Thyroid gland (tissue), 4 donors: ENCODE measurements at regions not wholly inside any gene's neighbourhood (a gene's known extent, or its start where the extent isn't known, plus 50 kb on each side); places are given as distances from the start of the nearest gene placed in this dataset.

Experiments used
- DNase-seq, 2 donors: peaks; one replicate each; pipeline ENCODE4 v3.0.0-alpha.2; 2019
- H3K27ac ChIP-seq, 3 donors: fragments of 200-600 bp; sonication (generic); 1 replicate in 2 of 3; 2 replicates in 1 of 3; pipeline ENCODE4 v1.5.1; 2016 to 2019; ENCODE audit warnings: mild to moderate bottlenecking in 1 of 3, moderate library complexity in 1 of 3
- H3K27me3 ChIP-seq: fragments of 200-600 bp; sonication (generic); one replicate; pipeline ENCODE4 v1.5.1; 2019
- H3K36me3 ChIP-seq, 2 donors: fragments of 200-600 bp; sonication (generic); one replicate each; pipeline ENCODE4 v1.5.1; 2016 to 2019
- H3K4me1 ChIP-seq, 2 donors: fragments of 200-600 bp; sonication (generic); one replicate each; pipeline ENCODE4 v1.5.1; 2017 to 2019
- H3K4me3 ChIP-seq, 3 donors: fragments of 200-600 bp; sonication (generic); replicated peaks in 1 of 3; 1 replicate in 2 of 3; 2 replicates in 1 of 3; pipeline ENCODE4 v1.5.1; 2016; ENCODE audit warnings: mild to moderate bottlenecking in 1 of 3
- H3K9me3 ChIP-seq: fragments of 200-600 bp; sonication (generic); one replicate; pipeline ENCODE4 v1.5.1; 2017
- CTCF ChIP-seq, 6 experiments: fragments of 200-600 bp in 3 of 6; fragments of 450-650 bp in 3 of 6; sonication (generic) in 3 of 6; IDR thresholded peaks; one replicate each; pipeline ENCODE4 v1.5.1; 2016 to 2019; ENCODE audit warnings: antibody characterized with exemption in 6 of 6, mild to moderate bottlenecking in 2 of 6, inconsistent platforms in 1 of 6, moderate library complexity in 1 of 6
- POLR2A ChIP-seq, 2 donors: fragments of 450-650 bp; IDR thresholded peaks; one replicate each; pipeline ENCODE4 v1.6.1; 2017; ENCODE audit warnings: antibody characterized with exemption in 2 of 2, mild to moderate bottlenecking in 2 of 2, moderate library complexity in 1 of 2
- WGBS, 2 donors: methylation state at CpG; one replicate each; pipeline ENCODE4 v1.1.5; 2017; 5-methylcytosine and 5-hydroxymethylcytosine counted together
- intact Hi-C: fragments of 100-400 bp; cut with DNase I; formaldehyde crosslinking; loops from one replicate; pipeline ENCODE4 v1.15.1; 2023

- H3K27ac ChIP-seq = no peak overlapping the region
- no peaks in the 10 kb centered on the region for H3K4me1 ChIP-seq
- no peak overlapping the region for H3K4me3 ChIP-seq
- no peak for DNase-seq
- WGBS, 2 donors = 63 to 76% methylated on average over 3 of the region's 3 CpGs
- TF ChIP-seq POLR2A (IDR thresholded peaks at IDR 0.05) (no peak), CTCF (IDR thresholded peaks at IDR 0.05) (no peak)
- no peaks in the 10 kb centered on the region for H3K27me3 ChIP-seq
- intact Hi-C loops = no loop called here
- no peaks in the 10 kb centered on the region for H3K36me3 ChIP-seq
- H3K9me3 ChIP-seq = no peaks in the 10 kb centered on the region
These were observed 1547.1 kb upstream of the PIK3C3 start for GRCh38 chr18:40407909-40408308.

- TF ChIP-seq CTCF (IDR thresholded peaks at IDR 0.05) = no peak
- no peak overlapping the region for H3K4me3 ChIP-seq
- intact Hi-C loops = no loop called here
- H3K27me3 ChIP-seq = no peaks in the 10 kb centered on the region
- no peaks in the 10 kb centered on the region for H3K9me3 ChIP-seq
- H3K4me1 ChIP-seq = no peaks in the 10 kb centered on the region
- H3K27ac ChIP-seq = no peak overlapping the region
- 89 to 91% methylated on average over 1 of the region's 1 CpG for WGBS, 2 donors
- H3K36me3 ChIP-seq = no peaks in the 10 kb centered on the region
- no peak for DNase-seq
These were observed 1550.8 kb upstream of the PIK3C3 start for GRCh38 chr18:40404284-40404683.

DNA sequence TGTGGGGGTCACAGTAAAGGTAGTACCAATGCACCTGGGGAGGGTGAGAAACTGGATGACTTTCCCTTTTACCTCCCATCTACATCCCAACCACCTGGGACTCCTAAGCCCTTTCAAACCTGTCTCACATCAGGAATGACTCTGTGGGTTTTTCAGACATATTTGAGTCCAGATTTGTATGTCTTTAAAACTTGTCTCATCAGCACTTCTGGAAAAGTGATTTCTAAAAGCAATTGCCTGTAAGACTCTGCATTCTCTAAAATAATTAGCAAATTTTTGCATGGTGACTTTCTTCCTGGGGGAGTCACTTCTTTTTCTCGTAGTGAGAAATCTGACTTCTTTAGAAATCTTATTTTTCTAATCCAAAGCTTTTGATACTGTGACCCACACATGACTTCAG lies 1553.0 kb upstream of the PIK3C3 start:
- Histone ChIP-seq H3K27me3 (no peaks in the 10 kb centered on the region), H3K4me3 (no peak overlapping the region), H3K27ac (no peak overlapping the region), H3K4me1 (no peaks in the 10 kb centered on the region), H3K9me3 (no peaks in the 10 kb centered on the region), H3K36me3 (no peaks in the 10 kb centered on the region)
- no peak for TF ChIP-seq CTCF (IDR thresholded peaks at IDR 0.05)
- TF ChIP-seq POLR2A (IDR thresholded peaks at IDR 0.05) = no peak
- WGBS, 2 donors = 78 to 81% methylated on average over 1 of the region's 1 CpG
- intact Hi-C loops = no loop called here
- no peak for DNase-seq

GRCh38 chr18:40388121-40388520 lies 1566.9 kb upstream of the PIK3C3 start:
- no peak overlapping the region for H3K4me3 ChIP-seq
- no peaks in the 10 kb centered on the region for H3K4me1 ChIP-seq
- TF ChIP-seq CTCF (IDR thresholded peaks at IDR 0.05) (no peak), POLR2A (IDR thresholded peaks at IDR 0.05) (no peak)
- WGBS, 2 donors = 85 to 93% methylated on average over 2 of the region's 2 CpGs
- H3K36me3 ChIP-seq = no peaks in the 10 kb centered on the region
- H3K27ac ChIP-seq = no peak overlapping the region
- DNase-seq = no peak
- intact Hi-C loops = no loop called here
- H3K9me3 ChIP-seq = no peaks in the 10 kb centered on the region
- no peaks in the 10 kb centered on the region for H3K27me3 ChIP-seq

DNA sequence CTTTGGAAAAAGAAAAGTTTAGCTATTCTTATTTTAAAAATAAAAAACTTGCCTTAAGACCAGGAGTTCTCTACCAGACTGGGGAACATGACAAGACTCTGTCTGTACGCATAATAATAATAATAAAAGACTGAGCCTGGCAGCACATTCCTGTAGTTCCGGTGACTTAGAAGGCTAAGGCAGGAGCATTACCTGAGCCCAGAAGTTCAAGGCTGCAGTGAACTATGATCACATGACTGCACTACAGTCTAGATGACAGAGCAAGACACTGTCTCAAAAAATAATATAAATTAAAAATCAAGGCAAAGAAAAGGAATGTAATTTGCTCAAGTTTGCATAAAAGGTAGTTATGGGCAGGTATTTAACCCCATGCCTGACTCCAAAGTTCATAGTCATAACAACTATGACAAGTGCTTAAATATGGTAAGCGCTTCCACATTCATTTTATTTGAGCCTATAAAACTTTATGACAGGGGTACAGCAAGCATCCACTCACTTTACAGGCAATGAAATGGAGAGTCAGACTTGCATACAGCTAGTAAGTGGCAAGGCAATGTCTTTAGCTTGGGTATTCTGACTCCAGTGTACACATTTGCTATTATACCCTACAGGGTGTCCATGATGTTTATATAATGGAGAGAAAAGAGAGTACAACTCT lies 1567.8 kb upstream of the PIK3C3 start:
- Histone ChIP-seq H3K4me1 (no peaks in the 10 kb centered on the region), H3K36me3 (no peaks in the 10 kb centered on the region), H3K9me3 (no peaks in the 10 kb centered on the region), H3K27ac (no peak overlapping the region), H3K4me3 (no peak overlapping the region), H3K27me3 (no peaks in the 10 kb centered on the region)
- WGBS, 2 donors = 92 to 96% methylated on average over 3 of the region's 3 CpGs
- TF ChIP-seq CTCF (IDR thresholded peaks at IDR 0.05) (no peak), POLR2A (IDR thresholded peaks at IDR 0.05) (no peak)
- no peak for DNase-seq
- intact Hi-C loops = no loop called here
